GM12878 (cell line): ENCODE measurements at regions not wholly inside any gene's neighbourhood (a gene's known extent, or its start where the extent isn't known, plus 50 kb on each side); places are given as distances from the start of the nearest gene placed in this dataset.

Experiments used
- ATAC-seq: fragments of 200-7000 bp; cut with Tn5 transposase; 3 replicates; pipeline ENCODE4 v1.9.1; 2020; ENCODE audit warnings: mild to moderate bottlenecking, moderate library complexity
- BruUV-seq: library from RNA; stranded (reverse); fragments of 400-500 nt; replicated peaks from 2 replicates; lab custom pipeline; 2021; lab: Mats Ljungman, UMichigan
- CTCF ChIA-PET: fragments of 300-600 bp; sonication (Branson Sonifier 250); formaldehyde crosslinking; extraction: SDS; loops from one replicate; lab custom pipeline; 2021; ENCODE audit warnings: inconsistent platforms; lab: Yijun Ruan, JAX
- POLR2A ChIA-PET: fragments of 350-600 bp; formaldehyde crosslinking; extraction: SDS; loops from one replicate; lab custom pipeline; 2021; ENCODE audit warnings: inconsistent platforms; lab: Charles Lee
- RAD21 ChIA-PET: fragments of 300-600 bp; sonication (Branson Sonifier 250); formaldehyde crosslinking; loops from one replicate; lab custom pipeline; 2023; ENCODE audit warnings: antibody characterized with exemption; ENCODE audit not compliant: unreplicated experiment; lab: Charles Lee
- SMC1A ChIA-PET: fragments of 300-600 bp; sonication (Branson Sonifier 250); formaldehyde crosslinking; loops from one replicate; lab custom pipeline; 2023; ENCODE audit not compliant: unreplicated experiment, uncharacterized antibody; lab: Charles Lee
- DNase-seq: peaks from one replicate; pipeline ENCODE4 v3.0.0-alpha.2; 2011; ENCODE audit warnings: low read depth, low spot score
- FAIRE-seq: peaks from 3 replicates; lab custom pipeline; 2011; peaks lifted over from hg19 to GRCh38; lab: Jason Lieb, UNC
- H2AFZ ChIP-seq: 2 replicates; pipeline ENCODE4 v1.6.0; 2011; ENCODE audit warnings: low read depth, low read length, control low read depth; ENCODE audit not compliant: control insufficient read depth
- H3K27ac ChIP-seq: 2 replicates; pipeline ENCODE4 v1.5.1; 2011; ENCODE audit warnings: control low read depth; ENCODE audit not compliant: control insufficient read depth, insufficient read depth
- H3K27me3 ChIP-seq, 2 experiments: replicated peaks in 1 of 2; 2 replicates each; pipeline versions ENCODE4 v1.6.0 to v1.6.1; 2011; ENCODE audit warnings: low read length in 1 of 2; ENCODE audit not compliant: control insufficient read depth in 2 of 2, insufficient read depth in 2 of 2
- H3K36me3 ChIP-seq, 2 experiments: 2 replicates each; pipeline ENCODE4 v1.5.1; 2011; ENCODE audit warnings: low read length in 1 of 2; ENCODE audit not compliant: control insufficient read depth in 2 of 2, insufficient read depth in 2 of 2
- H3K4me1 ChIP-seq: 2 replicates; pipeline ENCODE4 v1.6.1; 2011; ENCODE audit warnings: mild to moderate bottlenecking, low read length, moderate library complexity, mixed read lengths; ENCODE audit not compliant: control insufficient read depth, insufficient read depth
- H3K4me2 ChIP-seq: 2 replicates; pipeline ENCODE4 v1.6.0; 2011; ENCODE audit warnings: control low read depth; ENCODE audit not compliant: control insufficient read depth, insufficient read depth
- H3K4me3 ChIP-seq: fragments of 200-600 bp; sonication (generic); 2 replicates; pipeline ENCODE4 v1.5.1; 2016
- H3K79me2 ChIP-seq: 2 replicates; pipeline ENCODE4 v1.6.0; 2011; ENCODE audit warnings: low read length; ENCODE audit not compliant: control insufficient read depth, insufficient read depth
- H3K9ac ChIP-seq: 2 replicates; pipeline ENCODE4 v1.8.0; 2011; ENCODE audit warnings: low read length, control low read depth, mixed read lengths; ENCODE audit not compliant: control insufficient read depth, insufficient read depth
- H3K9me3 ChIP-seq: replicated peaks from 3 replicates; pipeline ENCODE4 v1.5.1; 2011; ENCODE audit warnings: mild to moderate bottlenecking, low read length; ENCODE audit not compliant: control insufficient read depth, insufficient read depth
- H4K20me1 ChIP-seq: 2 replicates; pipeline ENCODE4 v1.6.0; 2011; ENCODE audit not compliant: control insufficient read depth, insufficient read depth
- LARP7 ChIP-seq: fragments of 450-650 bp; IDR thresholded peaks from 2 replicates; pipeline ENCODE4 v1.6.1; 2017; ENCODE audit warnings: mild to moderate bottlenecking
- MTA3 ChIP-seq: IDR thresholded peaks from 2 replicates; pipeline ENCODE4 v1.6.1; 2012; ENCODE audit warnings: low read length, inconsistent platforms, borderline replicate concordance
- RAD51 ChIP-seq: fragments of 450-650 bp; IDR thresholded peaks from 2 replicates; pipeline ENCODE4 v1.6.1; 2016; ENCODE audit warnings: moderate library complexity, mild to moderate bottlenecking, inconsistent platforms
- RELA ChIP-seq: fragments of 450-650 bp; IDR thresholded peaks from 2 replicates; pipeline ENCODE4 v1.8.0; 2014; ENCODE audit warnings: borderline replicate concordance; ENCODE audit not compliant: partially characterized antibody
- SMARCA5 ChIP-seq: fragments of 450-650 bp; IDR thresholded peaks from 2 replicates; pipeline ENCODE4 v1.6.1; 2017; ENCODE audit warnings: mild to moderate bottlenecking
- TAF1 ChIP-seq: IDR thresholded peaks from 2 replicates; pipeline ENCODE4 v1.6.1; 2011; ENCODE audit warnings: mild to moderate bottlenecking, low read depth, low read length, borderline replicate concordance
- WGBS: methylation state at CpG from one replicate; pipeline ENCODE4 v1.1.6; 2016; ENCODE audit warnings: low lambda C conversion rate; ENCODE audit not compliant: insufficient replicate concordance, insufficient coverage; ENCODE audit errors: missing lambda C conversion rate; 5-methylcytosine and 5-hydroxymethylcytosine counted together
- in situ Hi-C: fragments of 300-500 bp; cut with MboI; formaldehyde crosslinking; loops from 9 replicates; pipeline ENCODE4 v1.14.3; 2018; ENCODE audit warnings: mixed read lengths
- intact Hi-C: fragments of 100-400 bp; cut with micrococcal nuclease; formaldehyde crosslinking; loops from one replicate; pipeline ENCODE4 v1.14.2; 2022; ENCODE audit not compliant: unreplicated experiment
- TF ChIP-seq, protein P1 (sequence below): IDR thresholded peaks from 2 replicates; pipeline ENCODE4 v1.6.1; 2011; ENCODE audit warnings: low read depth, mild to moderate bottlenecking, low read length, moderate library complexity, borderline replicate concordance; ENCODE audit errors: extremely low read depth
- TF ChIP-seq, protein P2 (sequence below): fragments of 450-650 bp; IDR thresholded peaks from 2 replicates; pipeline ENCODE4 v1.6.1; 2017; ENCODE audit warnings: borderline replicate concordance
- TF ChIP-seq, protein P3 (sequence below), 3 experiments: IDR thresholded peaks in 2 of 3; conservative IDR thresholded peaks in 1 of 3; 2 replicates each; pipeline ENCODE4 v1.5.1; 2011; ENCODE audit warnings: low read depth in 3 of 3, low read length in 3 of 3, mild to moderate bottlenecking in 3 of 3, control low read depth in 2 of 3, moderate library complexity in 2 of 3, inconsistent platforms in 1 of 3, mixed read lengths in 1 of 3; ENCODE audit not compliant: control insufficient read depth in 2 of 3, insufficient read depth in 1 of 3; ENCODE audit errors: extremely low read depth in 1 of 3
- TF ChIP-seq, protein P4 (sequence below): fragments of 450-650 bp; formaldehyde crosslinking; IDR thresholded peaks from 2 replicates; pipeline ENCODE4 v1.4.0; 2022; ENCODE audit warnings: mild to moderate bottlenecking, moderate library complexity

DNA sequence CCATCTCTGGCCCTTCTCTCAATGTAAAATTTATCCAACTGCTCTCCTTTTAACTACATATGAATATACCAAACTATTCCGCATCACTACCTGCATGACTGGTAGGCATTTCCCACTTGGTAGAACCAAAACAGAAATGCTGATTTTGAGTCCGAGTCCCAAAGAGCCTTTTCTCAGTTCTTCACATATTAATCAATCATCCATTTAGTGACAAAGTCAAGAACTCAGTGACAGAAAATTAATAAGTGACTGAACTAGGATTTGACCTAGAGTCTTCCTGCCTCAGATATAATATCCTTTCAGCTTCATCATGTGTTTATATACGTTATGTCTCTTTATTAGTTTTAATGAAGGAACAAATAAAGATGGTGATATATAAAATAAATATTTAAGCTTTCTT lies 700.6 kb upstream of the GOLIM4 start:
- CTCF ChIA-PET: no interaction called here
- H3K27ac ChIP-seq: no peak overlapping the region
- no peaks in the 10 kb centered on the region for H3K36me3 ChIP-seq
- no peaks in the 10 kb centered on the region for H4K20me1 ChIP-seq
- DNase-seq (no peak), FAIRE-seq (no peak), ATAC-seq (no peak)
- intact Hi-C loops: no loop called here
- H3K79me2 ChIP-seq: no peaks in the 10 kb centered on the region
- no peak overlapping the region for H3K4me3 ChIP-seq
- WGBS: 23% methylated on average over 3 of the region's 3 CpGs
- no peak overlapping the region for H3K9ac ChIP-seq
- SMC1A ChIA-PET: no interaction called here
- H3K9me3 ChIP-seq: no peaks in the 10 kb centered on the region
- H2AFZ ChIP-seq: no peak overlapping the region
- in situ Hi-C loops: no loop called here
- H3K4me2 ChIP-seq: no peak overlapping the region
- H3K27me3 ChIP-seq: no peaks in the 10 kb centered on the region
- POLR2A ChIA-PET: no interaction called here
- TF ChIP-seq, protein P1, sequence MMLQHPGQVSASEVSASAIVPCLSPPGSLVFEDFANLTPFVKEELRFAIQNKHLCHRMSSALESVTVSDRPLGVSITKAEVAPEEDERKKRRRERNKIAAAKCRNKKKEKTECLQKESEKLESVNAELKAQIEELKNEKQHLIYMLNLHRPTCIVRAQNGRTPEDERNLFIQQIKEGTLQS: no peak
- TF ChIP-seq MTA3: no peak
- no peak for TF ChIP-seq RELA
- TF ChIP-seq TAF1: no peak
- TF ChIP-seq LARP7: no peak
- TF ChIP-seq RAD51: no peak
- TF ChIP-seq, protein P2, sequence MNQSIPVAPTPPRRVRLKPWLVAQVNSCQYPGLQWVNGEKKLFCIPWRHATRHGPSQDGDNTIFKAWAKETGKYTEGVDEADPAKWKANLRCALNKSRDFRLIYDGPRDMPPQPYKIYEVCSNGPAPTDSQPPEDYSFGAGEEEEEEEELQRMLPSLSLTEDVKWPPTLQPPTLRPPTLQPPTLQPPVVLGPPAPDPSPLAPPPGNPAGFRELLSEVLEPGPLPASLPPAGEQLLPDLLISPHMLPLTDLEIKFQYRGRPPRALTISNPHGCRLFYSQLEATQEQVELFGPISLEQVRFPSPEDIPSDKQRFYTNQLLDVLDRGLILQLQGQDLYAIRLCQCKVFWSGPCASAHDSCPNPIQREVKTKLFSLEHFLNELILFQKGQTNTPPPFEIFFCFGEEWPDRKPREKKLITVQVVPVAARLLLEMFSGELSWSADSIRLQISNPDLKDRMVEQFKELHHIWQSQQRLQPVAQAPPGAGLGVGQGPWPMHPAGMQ: no peak
- no peak for TF ChIP-seq SMARCA5
- TF ChIP-seq, protein P3, sequence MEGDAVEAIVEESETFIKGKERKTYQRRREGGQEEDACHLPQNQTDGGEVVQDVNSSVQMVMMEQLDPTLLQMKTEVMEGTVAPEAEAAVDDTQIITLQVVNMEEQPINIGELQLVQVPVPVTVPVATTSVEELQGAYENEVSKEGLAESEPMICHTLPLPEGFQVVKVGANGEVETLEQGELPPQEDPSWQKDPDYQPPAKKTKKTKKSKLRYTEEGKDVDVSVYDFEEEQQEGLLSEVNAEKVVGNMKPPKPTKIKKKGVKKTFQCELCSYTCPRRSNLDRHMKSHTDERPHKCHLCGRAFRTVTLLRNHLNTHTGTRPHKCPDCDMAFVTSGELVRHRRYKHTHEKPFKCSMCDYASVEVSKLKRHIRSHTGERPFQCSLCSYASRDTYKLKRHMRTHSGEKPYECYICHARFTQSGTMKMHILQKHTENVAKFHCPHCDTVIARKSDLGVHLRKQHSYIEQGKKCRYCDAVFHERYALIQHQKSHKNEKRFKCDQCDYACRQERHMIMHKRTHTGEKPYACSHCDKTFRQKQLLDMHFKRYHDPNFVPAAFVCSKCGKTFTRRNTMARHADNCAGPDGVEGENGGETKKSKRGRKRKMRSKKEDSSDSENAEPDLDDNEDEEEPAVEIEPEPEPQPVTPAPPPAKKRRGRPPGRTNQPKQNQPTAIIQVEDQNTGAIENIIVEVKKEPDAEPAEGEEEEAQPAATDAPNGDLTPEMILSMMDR (IDR thresholded peaks at IDR 0.05 in 2 of 3, conservative IDR thresholded peaks at IDR 0.05 in 1 of 3; ENCODE audit: control insufficient read depth in 2 of 3, extremely low read depth in 1 of 3, insufficient read depth in 1 of 3, low read depth in 3 of 3, low read length in 3 of 3): no peak
- TF ChIP-seq, protein P4, sequence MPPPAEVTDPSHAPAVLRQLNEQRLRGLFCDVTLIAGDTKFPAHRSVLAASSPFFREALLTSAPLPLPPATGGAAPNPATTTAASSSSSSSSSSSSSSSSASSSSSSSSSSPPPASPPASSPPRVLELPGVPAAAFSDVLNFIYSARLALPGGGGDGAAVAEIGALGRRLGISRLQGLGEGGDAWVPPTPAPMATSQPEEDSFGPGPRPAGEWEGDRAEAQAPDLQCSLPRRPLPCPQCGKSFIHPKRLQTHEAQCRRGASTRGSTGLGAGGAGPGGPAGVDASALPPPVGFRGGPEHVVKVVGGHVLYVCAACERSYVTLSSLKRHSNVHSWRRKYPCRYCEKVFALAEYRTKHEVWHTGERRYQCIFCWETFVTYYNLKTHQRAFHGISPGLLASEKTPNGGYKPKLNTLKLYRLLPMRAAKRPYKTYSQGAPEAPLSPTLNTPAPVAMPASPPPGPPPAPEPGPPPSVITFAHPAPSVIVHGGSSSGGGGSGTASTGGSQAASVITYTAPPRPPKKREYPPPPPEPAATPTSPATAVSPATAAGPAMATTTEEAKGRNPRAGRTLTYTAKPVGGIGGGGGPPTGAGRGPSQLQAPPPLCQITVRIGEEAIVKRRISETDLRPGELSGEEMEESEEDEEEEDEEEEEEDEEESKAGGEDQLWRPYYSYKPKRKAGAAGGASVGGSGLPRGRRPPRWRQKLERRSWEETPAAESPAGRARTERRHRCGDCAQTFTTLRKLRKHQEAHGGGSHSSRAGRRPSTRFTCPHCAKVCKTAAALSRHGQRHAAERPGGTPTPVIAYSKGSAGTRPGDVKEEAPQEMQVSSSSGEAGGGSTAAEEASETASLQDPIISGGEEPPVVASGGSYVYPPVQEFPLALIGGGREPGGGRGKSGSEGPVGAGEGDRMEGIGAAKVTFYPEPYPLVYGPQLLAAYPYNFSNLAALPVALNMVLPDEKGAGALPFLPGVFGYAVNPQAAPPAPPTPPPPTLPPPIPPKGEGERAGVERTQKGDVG (CRISPR knock-in tag): no peak
- no TSS peak for BruUV-seq
- H3K4me1 ChIP-seq: no peaks in the 10 kb centered on the region
- RAD21 ChIA-PET: no interaction called here
